GM12878 (cell line): ENCODE measurements at regions not wholly inside any gene's neighbourhood (a gene's known extent, or its start where the extent isn't known, plus 50 kb on each side); places are given as distances from the start of the nearest gene placed in this dataset.

Experiments used
- ATAC-seq: fragments of 200-7000 bp; cut with Tn5 transposase; 3 replicates; pipeline ENCODE4 v1.9.1; 2020; ENCODE audit warnings: mild to moderate bottlenecking, moderate library complexity
- BruUV-seq: library from RNA; stranded (reverse); fragments of 400-500 nt; replicated peaks from 2 replicates; lab custom pipeline; 2021; lab: Mats Ljungman, UMichigan
- CTCF ChIA-PET: fragments of 300-600 bp; sonication (Branson Sonifier 250); formaldehyde crosslinking; extraction: SDS; loops from one replicate; lab custom pipeline; 2021; ENCODE audit warnings: inconsistent platforms; lab: Yijun Ruan, JAX
- POLR2A ChIA-PET: fragments of 350-600 bp; formaldehyde crosslinking; extraction: SDS; loops from one replicate; lab custom pipeline; 2021; ENCODE audit warnings: inconsistent platforms; lab: Charles Lee
- RAD21 ChIA-PET: fragments of 300-600 bp; sonication (Branson Sonifier 250); formaldehyde crosslinking; loops from one replicate; lab custom pipeline; 2023; ENCODE audit warnings: antibody characterized with exemption; ENCODE audit not compliant: unreplicated experiment; lab: Charles Lee
- SMC1A ChIA-PET: fragments of 300-600 bp; sonication (Branson Sonifier 250); formaldehyde crosslinking; loops from one replicate; lab custom pipeline; 2023; ENCODE audit not compliant: unreplicated experiment, uncharacterized antibody; lab: Charles Lee
- DNase-seq: peaks from one replicate; pipeline ENCODE4 v3.0.0-alpha.2; 2011; ENCODE audit warnings: low read depth, low spot score
- FAIRE-seq: peaks from 3 replicates; lab custom pipeline; 2011; peaks lifted over from hg19 to GRCh38; lab: Jason Lieb, UNC
- H2AFZ ChIP-seq: 2 replicates; pipeline ENCODE4 v1.6.0; 2011; ENCODE audit warnings: low read depth, low read length, control low read depth; ENCODE audit not compliant: control insufficient read depth
- H3K27ac ChIP-seq: 2 replicates; pipeline ENCODE4 v1.5.1; 2011; ENCODE audit warnings: control low read depth; ENCODE audit not compliant: control insufficient read depth, insufficient read depth
- H3K27me3 ChIP-seq, 2 experiments: replicated peaks in 1 of 2; 2 replicates each; pipeline versions ENCODE4 v1.6.0 to v1.6.1; 2011; ENCODE audit warnings: low read length in 1 of 2; ENCODE audit not compliant: control insufficient read depth in 2 of 2, insufficient read depth in 2 of 2
- H3K36me3 ChIP-seq, 2 experiments: 2 replicates each; pipeline ENCODE4 v1.5.1; 2011; ENCODE audit warnings: low read length in 1 of 2; ENCODE audit not compliant: control insufficient read depth in 2 of 2, insufficient read depth in 2 of 2
- H3K4me1 ChIP-seq: 2 replicates; pipeline ENCODE4 v1.6.1; 2011; ENCODE audit warnings: mild to moderate bottlenecking, low read length, moderate library complexity, mixed read lengths; ENCODE audit not compliant: control insufficient read depth, insufficient read depth
- H3K4me2 ChIP-seq: 2 replicates; pipeline ENCODE4 v1.6.0; 2011; ENCODE audit warnings: control low read depth; ENCODE audit not compliant: control insufficient read depth, insufficient read depth
- H3K4me3 ChIP-seq: fragments of 200-600 bp; sonication (generic); 2 replicates; pipeline ENCODE4 v1.5.1; 2016
- H3K79me2 ChIP-seq: 2 replicates; pipeline ENCODE4 v1.6.0; 2011; ENCODE audit warnings: low read length; ENCODE audit not compliant: control insufficient read depth, insufficient read depth
- H3K9ac ChIP-seq: 2 replicates; pipeline ENCODE4 v1.8.0; 2011; ENCODE audit warnings: low read length, control low read depth, mixed read lengths; ENCODE audit not compliant: control insufficient read depth, insufficient read depth
- H3K9me3 ChIP-seq: replicated peaks from 3 replicates; pipeline ENCODE4 v1.5.1; 2011; ENCODE audit warnings: mild to moderate bottlenecking, low read length; ENCODE audit not compliant: control insufficient read depth, insufficient read depth
- H4K20me1 ChIP-seq: 2 replicates; pipeline ENCODE4 v1.6.0; 2011; ENCODE audit not compliant: control insufficient read depth, insufficient read depth
- ATF2 ChIP-seq: IDR thresholded peaks from 2 replicates; pipeline ENCODE4 v1.6.1; 2012; ENCODE audit warnings: low read length, inconsistent platforms
- EED ChIP-seq: sonication (generic); IDR thresholded peaks from 2 replicates; pipeline ENCODE4 v1.6.1; 2016; ENCODE audit warnings: antibody characterized with exemption, low read depth
- JUNB ChIP-seq: IDR thresholded peaks from 2 replicates; pipeline ENCODE4 v1.6.1; 2016; ENCODE audit warnings: antibody characterized with exemption, mild to moderate bottlenecking
- KLF5 ChIP-seq: fragments of 450-650 bp; IDR thresholded peaks from 2 replicates; pipeline ENCODE4 v1.6.1; 2014; ENCODE audit warnings: mild to moderate bottlenecking; ENCODE audit not compliant: partially characterized antibody
- MYB ChIP-seq: fragments of 150-350 bp; IDR thresholded peaks from 2 replicates; pipeline ENCODE4 v1.6.1; 2014; ENCODE audit warnings: mild to moderate bottlenecking, low read depth, low read length, borderline replicate concordance
- POU2F2 ChIP-seq: IDR thresholded peaks from 3 replicates; pipeline ENCODE4 v1.6.1; 2011; ENCODE audit warnings: low read depth, mild to moderate bottlenecking, low read length, borderline replicate concordance
- RCOR1 ChIP-seq: conservative IDR thresholded peaks from 2 replicates; pipeline ENCODE4 v1.6.1; 2012; ENCODE audit warnings: low read depth, low read length, improper control_type of control experiment
- TCF12 ChIP-seq: IDR thresholded peaks from 2 replicates; pipeline ENCODE4 v1.6.1; 2011; ENCODE audit warnings: low read depth, mild to moderate bottlenecking, low read length
- WGBS: methylation state at CpG from one replicate; pipeline ENCODE4 v1.1.6; 2016; ENCODE audit warnings: low lambda C conversion rate; ENCODE audit not compliant: insufficient replicate concordance, insufficient coverage; ENCODE audit errors: missing lambda C conversion rate; 5-methylcytosine and 5-hydroxymethylcytosine counted together
- in situ Hi-C: fragments of 300-500 bp; cut with MboI; formaldehyde crosslinking; loops from 9 replicates; pipeline ENCODE4 v1.14.3; 2018; ENCODE audit warnings: mixed read lengths
- intact Hi-C: fragments of 100-400 bp; cut with micrococcal nuclease; formaldehyde crosslinking; loops from one replicate; pipeline ENCODE4 v1.14.2; 2022; ENCODE audit not compliant: unreplicated experiment
- TF ChIP-seq, protein P1 (sequence below): fragments of 450-650 bp; formaldehyde crosslinking; IDR thresholded peaks from 2 replicates; pipeline ENCODE4 v1.4.0; 2022; ENCODE audit warnings: mild to moderate bottlenecking, moderate library complexity

- TF ChIP-seq, protein P1, sequence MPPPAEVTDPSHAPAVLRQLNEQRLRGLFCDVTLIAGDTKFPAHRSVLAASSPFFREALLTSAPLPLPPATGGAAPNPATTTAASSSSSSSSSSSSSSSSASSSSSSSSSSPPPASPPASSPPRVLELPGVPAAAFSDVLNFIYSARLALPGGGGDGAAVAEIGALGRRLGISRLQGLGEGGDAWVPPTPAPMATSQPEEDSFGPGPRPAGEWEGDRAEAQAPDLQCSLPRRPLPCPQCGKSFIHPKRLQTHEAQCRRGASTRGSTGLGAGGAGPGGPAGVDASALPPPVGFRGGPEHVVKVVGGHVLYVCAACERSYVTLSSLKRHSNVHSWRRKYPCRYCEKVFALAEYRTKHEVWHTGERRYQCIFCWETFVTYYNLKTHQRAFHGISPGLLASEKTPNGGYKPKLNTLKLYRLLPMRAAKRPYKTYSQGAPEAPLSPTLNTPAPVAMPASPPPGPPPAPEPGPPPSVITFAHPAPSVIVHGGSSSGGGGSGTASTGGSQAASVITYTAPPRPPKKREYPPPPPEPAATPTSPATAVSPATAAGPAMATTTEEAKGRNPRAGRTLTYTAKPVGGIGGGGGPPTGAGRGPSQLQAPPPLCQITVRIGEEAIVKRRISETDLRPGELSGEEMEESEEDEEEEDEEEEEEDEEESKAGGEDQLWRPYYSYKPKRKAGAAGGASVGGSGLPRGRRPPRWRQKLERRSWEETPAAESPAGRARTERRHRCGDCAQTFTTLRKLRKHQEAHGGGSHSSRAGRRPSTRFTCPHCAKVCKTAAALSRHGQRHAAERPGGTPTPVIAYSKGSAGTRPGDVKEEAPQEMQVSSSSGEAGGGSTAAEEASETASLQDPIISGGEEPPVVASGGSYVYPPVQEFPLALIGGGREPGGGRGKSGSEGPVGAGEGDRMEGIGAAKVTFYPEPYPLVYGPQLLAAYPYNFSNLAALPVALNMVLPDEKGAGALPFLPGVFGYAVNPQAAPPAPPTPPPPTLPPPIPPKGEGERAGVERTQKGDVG (CRISPR knock-in tag): no peak
- TF ChIP-seq TCF12: no peak
- TF ChIP-seq EED: no peak
- no peak for TF ChIP-seq JUNB
- TF ChIP-seq KLF5: no peak
- no peak for TF ChIP-seq MYB
These were observed 1160.2 kb downstream of the TMEM121 start (continued) for GRCh38 chr14:106686533-106686932.

- CTCF ChIA-PET: interaction anchor here (0.8 to 5.4 kb wide), 10 partner anchors 8 to 102 kb away, joined by 3 to 53 read pairs (median 6); no protein-coding TSS in a partner anchor
These were observed 1164.0 kb downstream of the TMEM121 start for GRCh38 chr14:106690333-106690891.

More at GRCh38 chr14:106690333-106690891, 1164.0 kb downstream of the TMEM121 start:
- no peak for DNase-seq
- Histone ChIP-seq H3K27me3 (peaks cover 0 to 8% of the 10 kb centered on the region in 2 experiments; a peak in 1 of 4 replicates), H3K4me3 (no peak overlapping the region), H4K20me1 (no peaks in the 10 kb centered on the region), H3K27ac (no peak overlapping the region), H3K79me2 (no peaks in the 10 kb centered on the region), H3K4me2 (no peak overlapping the region), H3K4me1 (peaks cover 6% of the 10 kb centered on the region), H3K9ac (no peak overlapping the region), H3K36me3 (no peaks in the 10 kb centered on the region), H2AFZ (no peak overlapping the region), H3K9me3 (no peaks in the 10 kb centered on the region)
- ChIA-PET SMC1A (interaction anchor here (2.0 kb wide), 1 partner anchor 15 kb away, joined by 4 read pairs; no protein-coding TSS in a partner anchor), POLR2A (no interaction called here), RAD21 (no interaction called here)
- TF ChIP-seq POU2F2 (no peak), RCOR1 (no peak), ATF2 (no peak)
- intact Hi-C loops (no loop called here), in situ Hi-C loops (no loop called here)
- no TSS peak for BruUV-seq
- WGBS: 44% methylated on average over 1 of the region's 1 CpG
- no peak for ATAC-seq
- FAIRE-seq: peak; percentile 72
